H9 (cell line): ENCODE measurements at regions not wholly inside any gene's neighbourhood (a gene's known extent, or its start where the extent isn't known, plus 50 kb on each side); places are given as distances from the start of the nearest gene placed in this dataset.

Experiments used
- DNase-seq: peaks from one replicate; pipeline ENCODE4 v3.0.0-alpha.2; 2017
- H2AFZ ChIP-seq: one replicate; pipeline ENCODE4 v1.6.1; 2013; ENCODE audit warnings: mild to moderate bottlenecking, low read length, control low read depth, moderate library complexity
- H2AK5ac ChIP-seq: 2 replicates; pipeline ENCODE4 v1.6.1; 2013; ENCODE audit warnings: low read length, control low read depth, mixed read lengths; ENCODE audit not compliant: insufficient read length
- H2BK120ac ChIP-seq: one replicate; pipeline ENCODE4 v1.6.1; 2013; ENCODE audit warnings: low read depth, mild to moderate bottlenecking, low read length, control low read depth, inconsistent platforms; ENCODE audit not compliant: poor library complexity, severe bottlenecking
- H2BK12ac ChIP-seq: 2 replicates; pipeline ENCODE4 v1.6.1; 2013; ENCODE audit warnings: low read length, control low read depth, mixed read lengths, low read depth; ENCODE audit not compliant: insufficient read length
- H2BK15ac ChIP-seq: 2 replicates; pipeline ENCODE4 v1.6.1; 2013; ENCODE audit warnings: low read depth, low read length, control low read depth
- H2BK20ac ChIP-seq: one replicate; pipeline ENCODE4 v1.6.1; 2013; ENCODE audit warnings: low read depth, mild to moderate bottlenecking, low read length, control low read depth, inconsistent platforms; ENCODE audit not compliant: poor library complexity, severe bottlenecking
- H2BK5ac ChIP-seq: 2 replicates; pipeline ENCODE4 v1.6.1; 2013; ENCODE audit warnings: low read length, control low read depth, mixed read lengths; ENCODE audit not compliant: insufficient read length
- H3K14ac ChIP-seq: 2 replicates; pipeline ENCODE4 v1.6.1; 2013; ENCODE audit warnings: low read length, control low read depth; ENCODE audit not compliant: insufficient read depth
- H3K18ac ChIP-seq: 2 replicates; pipeline ENCODE4 v1.6.1; 2013; ENCODE audit warnings: low read depth, mild to moderate bottlenecking, mixed read lengths, low read length, control low read depth; ENCODE audit not compliant: insufficient read length
- H3K23ac ChIP-seq: 2 replicates; pipeline ENCODE4 v1.6.1; 2013; ENCODE audit warnings: low read length, control low read depth, mixed read lengths, low read depth; ENCODE audit not compliant: insufficient read length
- H3K23me2 ChIP-seq: 2 replicates; pipeline ENCODE4 v1.6.1; 2013; ENCODE audit warnings: low read depth, mild to moderate bottlenecking, mixed read lengths, low read length, control low read depth; ENCODE audit not compliant: insufficient read length, poor library complexity, severe bottlenecking
- H3K27ac ChIP-seq: 2 replicates; pipeline ENCODE4 v1.5.1; 2013; ENCODE audit warnings: low read length, control low read depth, mixed read lengths, low read depth; ENCODE audit not compliant: insufficient read length
- H3K27me3 ChIP-seq: 2 replicates; pipeline ENCODE4 v1.6.1; 2013; ENCODE audit warnings: low read length, control low read depth, inconsistent platforms; ENCODE audit not compliant: insufficient read depth
- H3K4ac ChIP-seq: 2 replicates; pipeline ENCODE4 v1.6.1; 2013; ENCODE audit warnings: low read depth, mild to moderate bottlenecking, control low read depth, inconsistent platforms, low read length, moderate library complexity
- H3K4me1 ChIP-seq: 2 replicates; pipeline ENCODE4 v1.6.1; 2013; ENCODE audit warnings: low read length, control low read depth, inconsistent platforms; ENCODE audit not compliant: insufficient read depth
- H3K4me2 ChIP-seq: 2 replicates; pipeline ENCODE4 v1.6.1; 2013; ENCODE audit warnings: low read length, control low read depth, mixed read lengths; ENCODE audit not compliant: insufficient read length, insufficient read depth
- H3K56ac ChIP-seq: 2 replicates; pipeline ENCODE4 v1.6.1; 2013; ENCODE audit warnings: low read depth, mild to moderate bottlenecking, mixed read lengths, low read length, control low read depth; ENCODE audit not compliant: insufficient read length
- H3K79me1 ChIP-seq: 2 replicates; pipeline ENCODE4 v1.6.1; 2013; ENCODE audit warnings: low read depth, mild to moderate bottlenecking, moderate library complexity, low read length, control low read depth, inconsistent platforms; ENCODE audit not compliant: insufficient read depth, poor library complexity, severe bottlenecking
- H3K79me2 ChIP-seq: 2 replicates; pipeline ENCODE4 v1.6.1; 2013; ENCODE audit warnings: low read length, control low read depth, inconsistent platforms; ENCODE audit not compliant: insufficient read depth
- H3K9ac ChIP-seq: 2 replicates; pipeline ENCODE4 v1.6.1; 2013; ENCODE audit warnings: low read length, control low read depth, mixed read lengths; ENCODE audit not compliant: insufficient read length; ENCODE audit errors: extremely low read depth
- H3K9me3 ChIP-seq: one replicate; pipeline ENCODE4 v1.6.1; 2013; ENCODE audit warnings: low read depth, low read length, inconsistent platforms; ENCODE audit not compliant: control insufficient read depth
- H3T11ph ChIP-seq: one replicate; pipeline ENCODE4 v1.6.1; 2013; ENCODE audit warnings: mild to moderate bottlenecking, low read length, control low read depth, inconsistent platforms
- H4K20me1 ChIP-seq: one replicate; pipeline ENCODE4 v1.6.1; 2013; ENCODE audit not compliant: control insufficient read depth, insufficient read length, insufficient read depth
- H4K5ac ChIP-seq: 2 replicates; pipeline ENCODE4 v1.6.1; 2013; ENCODE audit warnings: low read depth, mild to moderate bottlenecking, mixed read lengths, low read length, control low read depth; ENCODE audit not compliant: insufficient read length
- H4K8ac ChIP-seq: replicated peaks from 2 replicates; pipeline ENCODE4 v1.6.1; 2013; ENCODE audit warnings: low read length, control low read depth, mixed read lengths, low read depth; ENCODE audit not compliant: insufficient read length
- H4K91ac ChIP-seq: 2 replicates; pipeline ENCODE4 v1.6.1; 2013; ENCODE audit warnings: low read depth, mild to moderate bottlenecking, moderate library complexity, mixed read lengths, low read length, control low read depth; ENCODE audit not compliant: insufficient read length
- H3K27ac Mint-ChIP-seq, 3 experiments: 2 replicates in 2 of 3; 3 replicates in 1 of 3; pipeline ENCODE4 v1.8.0; 2020 to 2021; ENCODE audit warnings: mixed read lengths in 3 of 3, mild to moderate bottlenecking in 1 of 3, moderate library complexity in 1 of 3
- H3K27me3 Mint-ChIP-seq: 2 replicates; pipeline ENCODE4 v1.8.0; 2021; ENCODE audit warnings: low read depth, mild to moderate bottlenecking, moderate library complexity, mixed read lengths
- H3K36me3 Mint-ChIP-seq, 3 experiments: 2 replicates in 2 of 3; 3 replicates in 1 of 3; pipeline ENCODE4 v1.8.0; 2020 to 2021; ENCODE audit warnings: low read depth in 3 of 3, mixed read lengths in 3 of 3; ENCODE audit not compliant: insufficient read depth in 1 of 3
- H3K4me1 Mint-ChIP-seq, 2 experiments: 2 replicates each; pipeline ENCODE4 v1.8.0; 2020; ENCODE audit warnings: mixed read lengths in 2 of 2
- H3K4me3 Mint-ChIP-seq, 2 experiments: 2 replicates in 1 of 2; 3 replicates in 1 of 2; pipeline ENCODE4 v1.8.0; 2020 to 2021; ENCODE audit warnings: mild to moderate bottlenecking in 2 of 2, mixed read lengths in 2 of 2, moderate library complexity in 1 of 2
- H3K9me3 Mint-ChIP-seq, 2 experiments: 2 replicates in 1 of 2; 3 replicates in 1 of 2; pipeline ENCODE4 v1.8.0; 2020; ENCODE audit warnings: mild to moderate bottlenecking in 2 of 2, mixed read lengths in 2 of 2, moderate library complexity in 1 of 2
- CTCF ChIP-seq: fragments of 200-600 bp; sonication (generic); conservative IDR thresholded peaks from 3 replicates; pipeline ENCODE4 v1.8.0; 2021; ENCODE audit warnings: antibody characterized with exemption, mild to moderate bottlenecking
- WGBS: extraction: QIAGEN DNeasy Blood & Tissue Kit; methylation state at CpG from one replicate; pipeline ENCODE4 v1.1.7; 2013; ENCODE audit warnings: missing lambda C conversion rate, low lambda C conversion rate, mixed read lengths; ENCODE audit not compliant: insufficient read length; ENCODE audit errors: extremely low coverage; 5-methylcytosine and 5-hydroxymethylcytosine counted together

DNA sequence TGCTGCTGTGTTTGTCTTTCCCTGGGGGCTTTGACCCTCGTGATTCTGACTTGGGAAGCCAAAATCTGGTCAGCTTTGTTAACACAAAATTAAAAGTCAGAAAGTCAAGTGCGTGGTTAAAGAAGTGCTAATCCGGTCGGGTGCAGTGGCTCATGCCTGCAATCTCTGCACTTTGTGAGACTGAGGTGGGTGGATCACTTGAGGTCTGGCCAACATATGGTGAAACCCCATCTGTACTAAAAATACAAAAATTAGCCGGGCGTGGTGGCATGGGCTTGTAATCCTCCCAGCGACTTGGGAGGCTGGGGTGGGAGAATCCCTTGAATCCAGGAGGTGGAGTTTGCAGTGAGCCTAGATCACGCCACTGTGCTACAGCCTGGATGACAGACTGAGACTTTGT lies 844.6 kb downstream of the VRK1 start:
- Histone ChIP-seq H3K23me2 (no peaks in the 10 kb centered on the region), H4K20me1 (no peaks in the 10 kb centered on the region), H2BK12ac (no peak overlapping the region), H3K56ac (no peak overlapping the region), H2AK5ac (no peak overlapping the region), H3K27me3 (no peaks in the 10 kb centered on the region), H3K9me3 (no peaks in the 10 kb centered on the region), H4K91ac (no peak overlapping the region), H3K79me1 (no peaks in the 10 kb centered on the region), H4K5ac (no peak overlapping the region), H3K4me2 (no peak overlapping the region), H2BK5ac (no peak overlapping the region), H3K79me2 (no peaks in the 10 kb centered on the region), H2BK20ac (no peak overlapping the region), H2BK15ac (no peak overlapping the region), H2BK120ac (no peak overlapping the region), H4K8ac (no peak overlapping the region), H3K18ac (no peak overlapping the region), H3T11ph (no peak overlapping the region), H3K14ac (no peak overlapping the region), H3K27ac (no peak overlapping the region), H3K23ac (no peak overlapping the region), H3K9ac (no peak overlapping the region), H3K4me1 (peaks cover 27% of the 10 kb centered on the region), H2AFZ (no peak overlapping the region), H3K4ac (no peak overlapping the region)
- no peak overlapping the region; a peak in 1 of 5 replicates for H3K4me3 Mint-ChIP-seq
- peaks cover 0 to 3% of the 10 kb centered on the region in 2 experiments; a peak in 1 of 5 replicates for H3K9me3 Mint-ChIP-seq
- H3K36me3 Mint-ChIP-seq, result peaks cover 0 to 3% (median 0%) of the 10 kb centered on the region in 3 experiments; a peak in 1 of 7 replicates
- H3K4me1 Mint-ChIP-seq, result peaks cover 47 to 57% of the 10 kb centered on the region in 2 experiments
- H3K27ac Mint-ChIP-seq, result peak overlapping the region in 1 of 3 experiments; percentile 86; a peak in 2 of 7 replicates
- no peak for DNase-seq
- no peaks in the 10 kb centered on the region for H3K27me3 Mint-ChIP-seq
- no peak for TF ChIP-seq CTCF
- no CpG with 5 or more reads among the region's 8 CpGs for WGBS
